HG02610 (cell line): ENCODE measurements at regions not wholly inside any gene's neighbourhood (a gene's known extent, or its start where the extent isn't known, plus 50 kb on each side); places are given as distances from the start of the nearest gene placed in this dataset.
"Not testable (repeated sequence)": the region's sequence is repeated elsewhere in the genome, so short reads cannot be mapped to it uniquely, and the experiment has no call there.

Experiments
- ATAC-seq: cut with Tn5 transposase; IDR thresholded peaks from one replicate; pipeline ENCODE4 v1.9.1; 2021; ENCODE audit warnings: mild to moderate bottlenecking, moderate library complexity; ENCODE audit not compliant: unreplicated experiment

- ATAC-seq: no peak
Measured at GRCh38 chr11:80993536-80993935, 1552.7 kb upstream of the TENM4 start.

GRCh38 chr11:80990885-80991284 lies 1550.1 kb upstream of the TENM4 start:
- ATAC-seq: no peak

GRCh38 chr11:80987171-80987570 lies 1546.3 kb upstream of the TENM4 start:
- ATAC-seq: no peak

- no peak for ATAC-seq
Measured at GRCh38 chr11:80986421-80987074, 1545.7 kb upstream of the TENM4 start.

GRCh38 chr11:80980227-80980626 lies 1539.4 kb upstream of the TENM4 start:
- peak; percentile 39 for ATAC-seq

- ATAC-seq: no peak
Measured at GRCh38 chr11:80973786-80974185, 1533.0 kb upstream of the TENM4 start.

GRCh38 chr11:80970037-80970436 lies 1529.2 kb upstream of the TENM4 start:
- no peak for ATAC-seq

GRCh38 chr11:80967649-80968048 lies 1526.8 kb upstream of the TENM4 start:
- ATAC-seq: no peak

- no peak for ATAC-seq
Measured at GRCh38 chr11:80960381-80961029, 1519.7 kb upstream of the TENM4 start.

GRCh38 chr11:80959751-80960150 lies 1518.9 kb upstream of the TENM4 start:
- ATAC-seq: no peak

GRCh38 chr11:80958987-80959386 lies 1518.2 kb upstream of the TENM4 start:
- ATAC-seq: no peak

GRCh38 chr11:80958361-80958760 lies 1517.5 kb upstream of the TENM4 start:
- no peak for ATAC-seq

- ATAC-seq: no peak
Measured at GRCh38 chr11:80955588-80955987, 1514.8 kb upstream of the TENM4 start.

- ATAC-seq: no peak
Measured at GRCh38 chr11:80948781-80949180, 1508.0 kb upstream of the TENM4 start.

GRCh38 chr11:80944758-80945157 lies 1503.9 kb upstream of the TENM4 start:
- no peak for ATAC-seq

- ATAC-seq: no peak
Measured at GRCh38 chr11:80943226-80943625, 1502.4 kb upstream of the TENM4 start.

GRCh38 chr11:80937842-80938241 lies 1497.0 kb upstream of the TENM4 start:
- no peak for ATAC-seq

- ATAC-seq: no peak
Measured at GRCh38 chr11:80930038-80930437, 1489.2 kb upstream of the TENM4 start.

GRCh38 chr11:80929031-80929805 lies 1488.4 kb upstream of the TENM4 start:
- ATAC-seq: no peak

- no peak for ATAC-seq
Measured at GRCh38 chr11:80925321-80925720, 1484.5 kb upstream of the TENM4 start.

GRCh38 chr11:80921310-80921709 lies 1480.5 kb upstream of the TENM4 start:
- not testable (repeated sequence) for ATAC-seq
